NCI-H1092 (cell line): ENCODE measurements at regions not wholly inside any gene's neighbourhood (a gene's known extent, or its start where the extent isn't known, plus 50 kb on each side); places are given as distances from the start of the nearest gene placed in this dataset.

Experiments
- DNase-seq: peaks from one replicate; lab custom pipeline; 2025; lab: John Stamatoyannopoulos, UW

DNA sequence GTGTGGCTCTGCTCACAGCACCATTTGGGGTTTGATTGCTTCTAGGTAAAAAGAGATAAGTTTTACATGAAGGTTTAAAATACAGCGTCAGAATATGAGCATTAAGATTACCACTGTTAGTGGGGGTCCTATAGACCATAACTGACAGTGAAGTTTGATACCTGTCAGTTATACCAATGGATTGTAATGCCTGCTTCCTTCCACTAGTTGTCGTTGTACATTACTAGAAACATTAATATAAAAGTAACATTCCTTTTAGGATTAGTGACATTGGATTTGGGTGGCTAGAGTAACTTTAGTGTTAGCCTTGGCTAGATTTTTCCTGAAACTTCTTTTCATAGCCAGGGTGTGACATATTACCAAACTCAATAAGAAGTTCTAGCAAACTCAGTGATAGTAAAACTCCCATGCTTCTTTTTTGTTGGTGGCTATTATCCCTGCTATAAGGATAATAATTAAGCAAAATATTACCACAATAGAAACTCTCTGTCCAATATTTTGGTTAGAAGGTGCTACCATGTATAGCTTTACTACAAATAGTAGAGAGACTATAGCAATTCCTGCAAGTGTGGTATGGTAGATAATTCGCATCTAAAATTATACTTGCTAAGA is 57.1 kb downstream of the FAM181B start:
- no peak for DNase-seq

DNA sequence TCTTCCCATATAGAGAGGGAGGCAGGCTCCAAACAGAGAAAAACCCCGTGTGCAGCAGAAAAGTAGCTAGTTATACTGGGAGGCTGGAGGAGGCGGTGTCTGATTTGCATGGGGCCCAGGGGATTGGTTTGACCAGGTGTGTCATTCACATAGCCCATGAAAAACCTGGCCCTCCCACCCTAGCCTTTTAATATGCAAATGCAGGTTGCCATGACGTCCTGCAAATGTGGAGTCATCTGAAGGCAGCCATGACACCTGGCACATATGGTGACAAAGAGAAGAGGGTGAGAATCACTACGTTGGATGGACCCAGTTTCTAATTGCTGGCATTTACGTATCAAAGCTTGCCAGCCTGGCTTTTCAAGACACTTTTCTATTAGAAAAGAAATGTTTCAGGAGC is 57.8 kb downstream of the FAM181B start:
- no peak for DNase-seq

- DNase-seq: no peak
Observed at GRCh38 chr11:82673631-82674030, 60.0 kb downstream of the FAM181B start.

- no peak for DNase-seq
Observed at GRCh38 chr11:82671451-82671850, 62.2 kb downstream of the FAM181B start.

GRCh38 chr11:82663535-82663934 is 70.1 kb downstream of the FAM181B start:
- no peak for DNase-seq

DNA sequence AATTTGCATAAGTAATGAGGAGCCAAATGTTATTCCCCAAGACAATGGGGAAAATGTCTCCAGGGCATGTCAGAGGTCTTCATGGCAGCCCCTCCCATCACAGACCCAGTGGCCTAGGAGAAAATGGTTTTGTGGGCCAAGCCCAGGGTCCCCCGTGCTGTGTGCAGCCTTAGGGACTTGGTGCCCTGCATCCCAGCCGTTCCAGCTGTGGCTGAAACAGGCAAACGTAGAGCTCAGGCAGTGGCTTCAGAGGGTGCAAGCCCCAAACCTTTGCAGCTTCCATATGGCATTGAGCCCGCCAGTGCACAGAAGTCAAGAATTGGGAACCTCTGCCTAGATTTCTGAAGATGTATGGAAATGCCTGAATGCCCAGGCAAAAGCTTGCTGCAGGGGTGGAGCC is 79.9 kb downstream of the FAM181B start:
- DNase-seq: no peak

GRCh38 chr11:82639251-82639650 is 94.4 kb downstream of the FAM181B start:
- no peak for DNase-seq

DNA sequence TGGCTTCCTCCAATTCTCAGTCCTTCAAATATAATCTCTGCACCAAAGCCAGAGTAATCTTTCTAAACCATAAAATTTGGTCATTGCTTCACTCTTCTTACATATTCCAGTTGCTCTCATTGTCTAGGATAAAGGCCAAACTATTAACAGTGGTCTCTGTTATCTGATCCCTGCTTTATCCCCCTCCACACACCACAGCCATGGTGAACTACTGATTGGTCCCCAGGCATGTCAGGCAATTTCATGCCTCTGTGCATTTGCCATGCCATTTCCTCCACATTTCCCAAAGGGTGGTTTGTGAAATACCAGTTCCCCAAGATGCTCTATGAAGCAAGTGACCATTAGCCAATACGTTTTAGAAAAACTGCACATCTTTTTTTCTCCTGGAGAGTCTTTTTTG is 97.0 kb downstream of the FAM181B start:
- DNase-seq: no peak

GRCh38 chr11:82634091-82634490 is 99.6 kb downstream of the FAM181B start:
- no peak for DNase-seq

DNA sequence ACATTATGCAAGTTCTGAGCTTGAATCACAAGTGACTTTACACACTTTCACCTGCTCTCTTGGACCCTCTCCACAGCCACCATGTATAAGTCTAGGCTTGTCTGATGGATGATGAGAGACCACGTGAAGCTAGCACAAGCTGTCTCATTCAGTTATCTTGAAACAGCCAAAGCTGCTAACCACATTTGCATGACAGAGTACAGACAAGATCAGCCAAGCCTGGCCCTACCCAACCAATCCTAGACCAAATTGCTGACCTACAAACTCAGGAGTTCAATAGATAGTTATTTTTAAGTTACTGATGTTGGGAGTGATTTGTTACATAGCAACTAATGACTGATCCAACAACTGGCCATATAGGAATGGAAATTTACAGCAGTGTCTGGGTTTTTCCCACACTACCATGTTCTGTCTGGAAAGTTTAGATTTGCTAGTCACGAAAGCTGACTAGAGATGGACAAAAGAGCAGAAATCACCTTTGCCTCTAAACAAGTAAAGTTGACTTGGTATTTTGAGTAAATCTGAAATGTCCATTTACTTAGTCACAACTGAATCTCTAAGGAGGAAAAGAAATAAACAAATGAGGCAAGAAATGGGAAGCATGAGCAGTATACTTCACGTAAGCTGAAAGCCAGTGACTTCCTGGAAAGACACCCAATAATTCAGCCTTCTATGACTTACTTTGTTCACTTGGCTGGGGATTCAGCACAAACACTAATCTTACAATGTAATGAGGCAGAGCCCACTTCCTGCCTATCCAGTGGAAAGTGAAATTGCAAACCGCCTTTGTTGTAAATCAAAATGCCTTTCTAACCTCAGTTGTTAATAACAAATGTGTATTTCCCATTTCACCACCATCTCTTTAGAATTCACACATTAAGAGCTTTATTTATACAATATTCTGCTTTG is 101.7 kb downstream of the FAM181B start:
- DNase-seq: no peak

DNA sequence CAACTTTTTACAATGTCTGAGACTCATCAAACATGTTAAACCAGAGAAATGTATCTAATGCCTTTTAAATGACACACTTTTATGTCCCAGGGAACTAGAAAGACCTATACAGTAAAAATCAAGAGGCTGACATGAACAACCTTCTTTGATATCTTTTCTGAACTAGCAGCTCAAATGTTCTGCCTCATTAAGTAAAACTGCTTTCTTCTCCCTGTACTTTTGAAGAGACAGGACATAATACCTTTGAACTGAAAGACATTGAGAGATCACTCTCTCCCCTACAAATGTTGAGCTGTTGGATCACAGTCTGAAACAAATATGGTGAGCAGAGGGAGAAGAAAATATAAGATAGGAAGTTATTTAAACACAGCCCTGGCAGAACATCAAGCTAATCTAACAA is 123.0 kb downstream of the FAM181B start:
- DNase-seq: no peak

DNA sequence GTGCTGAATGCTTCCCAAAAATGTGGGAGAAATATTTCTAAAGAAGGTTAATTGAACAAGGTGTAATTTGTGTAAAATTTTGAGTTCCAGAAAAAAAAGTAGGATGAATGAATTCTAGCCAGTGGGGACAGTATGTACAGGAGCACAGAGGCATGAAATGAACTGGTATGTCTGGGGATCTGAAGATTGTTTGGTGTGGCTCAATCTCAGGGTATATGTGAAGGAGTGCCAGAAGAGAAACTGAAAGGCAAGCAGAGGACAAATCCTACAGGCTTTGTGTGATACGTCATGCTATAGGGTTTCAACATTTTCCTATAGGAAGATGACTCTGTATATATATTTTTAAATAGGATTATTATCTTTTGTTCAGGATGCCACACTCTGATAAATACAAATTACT is 126.9 kb downstream of the FAM181B start:
- no peak for DNase-seq

GRCh38 chr11:82601711-82602110 is 132.0 kb downstream of the FAM181B start:
- DNase-seq: no peak

DNA sequence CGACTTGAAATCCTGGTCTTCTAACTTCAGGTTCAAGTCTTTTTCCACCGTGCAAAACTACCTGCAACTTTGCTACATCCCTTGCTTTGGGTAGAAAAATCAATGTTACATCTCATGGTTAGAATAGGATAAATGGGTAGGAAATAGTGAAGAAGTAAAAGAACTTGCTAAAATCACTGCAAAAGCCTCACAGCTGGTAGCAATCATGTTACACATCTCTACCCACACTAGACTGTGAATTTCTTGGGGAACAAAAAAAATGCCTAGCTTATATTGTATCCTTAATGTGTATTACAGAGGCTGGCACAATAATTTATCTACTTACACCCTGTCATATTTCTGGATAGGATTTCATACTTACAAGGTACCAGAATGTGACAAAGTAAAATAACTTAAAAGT is 133.8 kb downstream of the FAM181B start:
- DNase-seq: no peak

GRCh38 chr11:82586581-82586980 is 147.1 kb downstream of the FAM181B start:
- no peak for DNase-seq

GRCh38 chr11:82577246-82577645 is 156.4 kb downstream of the FAM181B start:
- no peak for DNase-seq

GRCh38 chr11:82560836-82561235 is 172.8 kb downstream of the FAM181B start:
- no peak for DNase-seq

- DNase-seq: no peak
Observed at GRCh38 chr11:82559609-82560008, 174.1 kb downstream of the FAM181B start.

DNA sequence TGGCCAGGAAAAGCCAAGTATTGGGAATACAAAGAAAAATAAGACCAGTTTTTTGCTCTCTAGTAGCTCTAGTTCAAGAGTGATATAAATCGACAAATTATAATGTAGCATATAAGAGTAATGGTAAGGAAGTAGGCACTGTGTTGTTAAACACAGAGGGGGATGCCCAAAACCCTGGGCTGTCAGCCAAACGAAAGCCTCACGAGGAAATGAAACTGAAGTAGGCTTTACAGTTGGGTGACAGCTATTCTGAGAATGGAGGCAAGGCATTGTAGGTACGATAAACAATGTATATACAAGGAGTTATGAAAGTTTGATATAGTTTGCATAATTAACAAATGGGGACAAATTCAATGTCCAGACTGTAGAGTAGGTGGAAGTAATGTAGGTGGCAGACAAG is 176.4 kb downstream of the FAM181B start:
- DNase-seq: no peak

DNA sequence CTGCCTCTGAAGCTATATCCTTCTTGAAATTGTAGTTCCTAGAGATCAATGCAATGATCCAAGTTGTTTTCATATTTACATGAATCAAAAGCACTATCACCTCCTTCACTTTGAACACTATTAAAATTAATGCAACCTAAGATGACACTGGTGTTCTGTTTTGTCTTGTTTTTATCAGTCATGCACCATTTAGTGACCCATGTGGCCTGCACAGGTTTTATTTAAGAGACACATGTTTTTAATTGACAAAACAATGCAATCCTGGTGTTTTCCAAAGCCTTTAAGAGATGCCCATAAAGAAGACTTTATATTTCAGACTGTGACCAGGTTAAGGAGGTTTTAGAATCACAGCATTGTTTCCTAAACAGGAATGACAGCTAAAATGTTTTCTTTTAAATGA is 177.5 kb downstream of the FAM181B start:
- DNase-seq: no peak

GRCh38 chr11:82546661-82547557 is 186.8 kb downstream of the FAM181B start:
- DNase-seq: no peak

GRCh38 chr11:82539669-82540068 is 194.0 kb downstream of the FAM181B start:
- no peak for DNase-seq

- DNase-seq: no peak
Observed at GRCh38 chr11:82536706-82537105, 197.0 kb downstream of the FAM181B start.
